HG03025 (cell line): ENCODE measurements at regions not wholly inside any gene's neighbourhood (a gene's known extent, or its start where the extent isn't known, plus 50 kb on each side); places are given as distances from the start of the nearest gene placed in this dataset.

ENCODE experiments used
- ATAC-seq: cut with Tn5 transposase; IDR thresholded peaks from one replicate; pipeline ENCODE4 v1.9.1; 2021; ENCODE audit warnings: mild to moderate bottlenecking, moderate library complexity; ENCODE audit not compliant: unreplicated experiment, low FRiP score

DNA sequence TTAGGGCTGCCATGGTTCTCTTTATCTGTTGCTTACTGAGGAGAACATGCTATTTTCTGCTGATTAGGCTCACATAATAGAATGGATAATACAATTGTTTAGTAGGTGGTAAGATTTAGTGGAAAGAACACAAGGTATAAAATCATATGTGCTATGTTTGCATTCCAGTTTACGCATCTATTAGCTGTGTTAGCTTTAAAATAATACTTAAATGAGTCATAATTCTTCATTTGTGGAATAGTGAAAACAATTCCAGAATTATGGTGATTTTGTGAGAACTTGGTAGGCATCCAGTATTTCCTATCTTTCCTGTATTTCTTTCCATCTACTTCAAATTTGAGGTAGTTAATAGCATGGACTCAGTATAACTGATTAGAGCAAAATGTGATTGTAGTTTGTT, 1585.5 kb upstream of the LRRTM3 start:
- no peak for ATAC-seq

DNA sequence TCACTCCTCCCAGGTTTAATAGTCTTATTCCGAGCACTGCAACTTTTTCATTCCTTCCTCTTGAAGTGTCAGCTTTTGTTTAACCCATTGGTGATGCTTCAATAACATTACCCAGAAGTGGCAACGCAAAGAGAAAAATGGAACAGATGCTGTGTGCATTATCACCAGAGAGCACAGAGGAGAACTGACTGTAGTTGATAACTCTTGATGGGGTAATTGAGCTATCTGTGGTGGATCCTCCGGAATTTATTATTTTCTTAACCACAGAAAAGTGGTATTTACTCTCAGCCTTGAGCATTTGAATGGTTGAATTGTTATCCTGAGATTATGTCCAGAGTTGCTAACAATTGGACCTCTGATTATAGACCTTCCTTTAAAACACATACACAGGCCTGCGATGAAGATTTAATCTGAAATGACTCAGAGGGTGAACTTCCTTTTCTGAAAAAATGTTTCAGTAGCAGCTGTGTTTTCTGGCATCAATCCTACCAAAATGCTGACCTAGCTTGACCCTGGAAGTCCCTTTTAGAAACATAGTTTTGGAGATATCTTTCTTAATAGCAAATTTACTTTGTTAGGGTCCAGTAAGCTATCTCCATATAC, 1584.4 kb upstream of the LRRTM3 start:
- no peak for ATAC-seq

- no peak for ATAC-seq
These were observed 1583.6 kb upstream of the LRRTM3 start for GRCh38 chr10:65342245-65342644.

GRCh38 chr10:65346466-65346865, 1579.4 kb upstream of the LRRTM3 start:
- ATAC-seq = no peak

DNA sequence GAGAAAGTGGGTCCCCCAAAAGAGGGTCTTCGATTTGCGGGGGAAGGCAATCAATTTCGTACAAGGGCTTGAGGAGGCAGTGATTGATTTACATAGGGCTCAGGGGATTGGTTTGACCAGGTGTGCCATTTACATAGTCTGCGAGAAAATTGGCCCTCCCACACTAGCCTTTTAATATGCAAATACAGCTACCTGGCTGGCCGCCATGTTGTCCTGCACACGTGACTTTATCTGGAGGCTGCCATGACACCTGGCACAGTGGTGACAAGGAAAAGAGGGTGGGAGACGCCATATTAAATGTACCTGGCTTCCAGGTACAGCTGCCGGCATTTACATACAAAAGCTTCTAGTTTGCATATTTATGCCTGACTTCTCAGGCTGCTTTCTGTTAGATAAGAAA, 1577.2 kb upstream of the LRRTM3 start:
- no peak for ATAC-seq

DNA sequence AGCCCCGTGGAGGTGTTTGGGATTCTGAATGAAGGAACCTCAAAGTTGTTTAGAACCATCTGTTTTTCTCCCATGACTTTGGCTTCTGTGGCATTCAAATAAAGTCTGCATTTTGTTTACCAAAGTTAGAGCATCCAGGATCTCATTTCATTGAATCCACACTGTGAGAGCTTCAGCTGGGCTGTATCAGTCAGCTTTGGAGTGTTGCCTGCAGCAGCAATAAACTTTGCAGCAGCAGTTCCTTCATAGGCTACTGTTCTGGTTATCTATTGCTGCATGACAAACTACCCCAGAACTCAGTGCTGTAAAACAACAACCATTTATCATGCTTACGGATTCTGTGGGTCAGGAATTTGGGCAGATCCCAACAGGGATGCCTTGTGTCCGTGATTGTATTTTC, 1575.2 kb upstream of the LRRTM3 start:
- ATAC-seq = no peak

DNA sequence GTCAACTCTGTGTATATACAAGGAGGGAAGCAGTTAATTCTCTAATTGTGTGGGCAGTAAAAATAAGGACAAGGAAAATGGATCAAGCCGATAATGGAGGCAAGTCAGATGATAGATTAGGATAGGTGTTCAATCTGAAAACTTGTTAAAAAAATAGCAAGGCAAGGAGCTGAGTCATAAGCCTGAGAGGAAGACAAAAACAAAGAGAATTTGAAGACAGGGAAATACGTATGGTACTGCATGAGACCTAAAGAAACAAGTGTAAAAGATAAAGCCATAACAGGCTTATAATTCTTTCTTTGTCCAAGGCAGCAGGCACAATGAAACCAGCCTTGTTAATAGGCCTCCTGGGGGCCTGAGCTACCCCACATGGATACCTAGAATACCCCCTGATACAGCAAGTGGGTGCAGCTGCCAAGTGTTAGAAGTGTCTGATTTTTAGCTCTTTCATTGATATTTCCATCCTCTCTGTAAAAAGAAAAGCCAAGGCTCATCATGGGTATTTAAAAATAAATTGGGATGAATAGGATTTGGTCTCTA, 1570.6 kb upstream of the LRRTM3 start:
- no peak for ATAC-seq

DNA sequence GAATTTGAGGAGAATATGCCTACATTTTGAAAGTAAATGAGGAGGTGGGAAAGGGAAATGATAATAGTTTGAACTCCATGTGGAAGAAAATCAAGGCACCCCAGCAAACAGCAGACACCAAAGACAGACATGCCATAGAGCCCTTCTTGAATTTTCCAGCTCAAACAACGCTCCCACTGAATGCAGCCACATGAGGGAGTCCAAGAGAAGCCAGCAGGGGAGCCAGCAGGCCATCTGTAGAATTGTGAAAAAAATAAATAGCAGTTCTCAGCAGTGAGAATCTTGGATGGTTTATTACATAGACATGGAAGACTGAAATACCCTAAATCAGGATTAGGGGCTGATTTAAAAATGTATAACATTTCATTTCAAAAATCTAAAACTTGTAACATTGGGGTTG, 1567.3 kb upstream of the LRRTM3 start:
- ATAC-seq = no peak

DNA sequence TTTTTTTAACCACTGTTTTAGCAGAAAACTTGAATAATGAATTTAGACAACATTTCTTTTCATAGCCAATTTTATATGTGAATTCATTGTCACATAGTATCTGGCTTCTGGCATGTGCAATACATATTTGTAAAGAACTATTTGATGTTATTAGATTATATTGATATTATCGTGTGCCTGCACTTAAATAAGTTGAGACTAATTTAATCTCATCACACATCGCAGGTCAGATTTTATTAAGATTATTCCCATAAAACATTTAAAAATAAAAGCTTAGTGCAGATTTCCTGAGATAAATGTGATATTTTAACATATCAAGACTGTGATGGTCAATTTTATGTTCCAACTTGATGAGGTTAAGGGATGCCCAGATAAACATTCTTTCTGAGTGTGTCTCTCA, 1565.3 kb upstream of the LRRTM3 start:
- no peak for ATAC-seq

DNA sequence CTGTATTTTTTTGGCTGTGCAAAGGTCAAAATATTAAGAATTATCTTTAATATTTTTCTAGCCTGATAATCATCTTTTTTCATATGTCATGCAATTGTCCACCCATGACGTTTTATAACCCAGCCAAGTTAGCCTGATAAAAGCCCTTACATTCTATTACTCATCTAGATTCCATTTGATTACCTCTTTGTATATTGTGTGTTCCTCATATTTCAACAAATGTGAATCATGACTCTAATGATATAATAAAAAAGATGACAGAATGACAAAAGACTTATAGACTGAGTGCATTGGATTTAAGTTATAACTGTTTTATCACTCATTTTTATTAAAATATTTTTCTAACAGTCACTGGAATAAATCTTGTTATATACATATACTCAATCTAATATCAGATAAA, 1560.0 kb upstream of the LRRTM3 start:
- ATAC-seq = no peak

DNA sequence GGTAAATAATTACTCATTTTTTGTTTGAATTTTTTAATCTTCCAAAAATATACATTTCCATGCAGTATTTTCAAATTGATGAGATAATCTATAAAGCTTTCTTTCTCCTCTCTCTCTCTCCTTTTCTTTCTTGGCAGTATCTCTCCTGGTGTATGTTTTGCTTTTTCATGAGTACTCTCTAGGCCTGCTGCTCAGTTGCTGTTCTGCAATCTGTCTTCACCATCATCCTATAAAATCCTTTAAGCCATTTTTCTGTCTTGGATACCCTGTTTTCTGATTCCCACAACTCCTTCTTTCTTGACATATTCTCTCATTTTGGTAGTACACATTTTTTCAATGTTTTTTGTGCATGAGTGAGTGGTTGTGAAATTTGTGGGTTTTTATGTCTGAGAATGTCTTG, 1558.1 kb upstream of the LRRTM3 start:
- ATAC-seq = no peak

GRCh38 chr10:65375528-65375927, 1550.3 kb upstream of the LRRTM3 start:
- ATAC-seq = no peak

- no peak for ATAC-seq
These were observed 1548.1 kb upstream of the LRRTM3 start for GRCh38 chr10:65377687-65378086.

DNA sequence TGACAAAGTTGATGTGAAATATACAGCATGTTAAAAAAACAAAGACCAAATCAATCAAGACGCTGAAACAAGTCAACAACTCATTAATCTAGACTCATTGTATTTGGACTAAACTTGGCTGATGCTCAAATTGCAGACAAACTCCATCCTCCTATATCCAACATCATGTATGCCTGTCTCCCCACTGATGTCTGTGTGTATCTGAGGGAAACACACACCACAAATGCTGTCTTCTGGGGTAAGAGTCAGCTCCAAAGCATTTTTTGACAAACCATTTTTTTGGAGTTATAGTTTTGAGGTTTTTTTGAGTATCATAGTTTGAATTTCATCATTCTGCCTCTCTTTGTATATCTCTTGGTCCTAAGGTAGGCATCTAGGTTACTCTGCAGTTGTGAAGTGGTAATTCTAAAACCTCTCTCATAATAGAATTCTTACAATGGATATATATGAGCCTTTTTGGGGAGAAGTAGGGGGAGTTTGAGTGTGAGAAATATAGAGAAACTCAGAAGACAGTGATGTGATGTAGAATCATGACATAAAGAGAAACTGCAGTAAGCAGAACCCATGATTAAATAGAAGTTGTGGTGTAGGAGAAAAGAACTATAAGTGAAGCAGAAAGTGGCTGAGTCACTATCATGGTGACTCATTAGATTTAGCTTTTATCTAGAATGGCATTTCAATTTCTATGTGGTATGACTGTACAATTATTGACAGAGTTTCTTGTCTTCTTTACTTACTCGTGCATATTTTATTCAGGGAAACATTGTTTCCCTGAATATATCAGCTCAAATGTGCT, 1531.1 kb upstream of the LRRTM3 start:
- no peak for ATAC-seq

GRCh38 chr10:65395631-65396030, 1530.2 kb upstream of the LRRTM3 start:
- ATAC-seq = no peak

DNA sequence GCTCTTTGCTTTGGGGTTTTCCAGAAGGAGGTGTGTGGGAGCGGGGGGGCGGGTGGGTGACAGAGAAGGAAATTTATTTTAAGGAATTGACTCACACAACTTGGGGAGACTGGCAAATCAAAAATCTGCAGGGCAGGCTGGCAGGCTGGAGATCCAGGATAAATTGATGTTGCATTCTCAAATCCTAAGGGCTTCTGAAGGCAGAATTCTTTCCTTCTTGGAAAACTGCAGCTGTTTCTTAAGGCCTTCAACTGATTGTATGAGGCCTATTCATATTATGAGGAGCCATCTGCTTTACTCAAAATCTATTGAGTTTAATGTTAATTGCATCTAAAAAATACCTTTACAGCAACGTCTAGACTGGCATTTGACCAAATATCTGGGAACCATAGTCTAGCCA, 1528.8 kb upstream of the LRRTM3 start:
- ATAC-seq = no peak

- no peak for ATAC-seq
These were observed 1517.4 kb upstream of the LRRTM3 start for GRCh38 chr10:65408401-65408800.

GRCh38 chr10:65413001-65413400, 1512.8 kb upstream of the LRRTM3 start:
- ATAC-seq = no peak

DNA sequence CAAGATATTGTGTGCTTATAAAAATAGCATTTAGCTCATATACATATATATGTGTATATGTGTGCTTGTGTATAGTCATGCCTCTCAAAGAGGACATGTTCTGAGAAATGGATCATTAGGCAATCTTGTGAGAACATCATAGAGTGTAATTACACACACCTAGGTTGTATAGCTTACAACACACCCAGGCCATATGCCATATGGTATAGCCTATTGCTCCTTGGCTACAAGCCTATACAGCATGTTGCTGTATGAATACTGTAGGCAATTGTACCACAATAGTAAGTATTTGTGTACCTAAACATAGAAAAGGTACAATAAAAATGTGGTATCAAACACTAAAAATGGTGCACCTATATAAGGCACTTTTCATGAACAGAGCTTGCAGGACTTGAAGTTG, 1510.5 kb upstream of the LRRTM3 start:
- no peak for ATAC-seq

GRCh38 chr10:65416094-65416493, 1509.7 kb upstream of the LRRTM3 start:
- no peak for ATAC-seq

GRCh38 chr10:65419629-65420028, 1506.2 kb upstream of the LRRTM3 start:
- no peak for ATAC-seq

GRCh38 chr10:65423043-65423442, 1502.8 kb upstream of the LRRTM3 start:
- ATAC-seq = no peak
